Smooth muscle cell (in vitro differentiated cells): ENCODE measurements at regions not wholly inside any gene's neighbourhood (a gene's known extent, or its start where the extent isn't known, plus 50 kb on each side); places are given as distances from the start of the nearest gene placed in this dataset.
"Not testable (repeated sequence)": the region's sequence is repeated elsewhere in the genome, so short reads cannot be mapped to it uniquely, and the experiment has no call there.

ENCODE experiments used
- DNase-seq: peaks from one replicate; lab custom pipeline; 2025; ENCODE audit not compliant: unreplicated experiment; lab: John Stamatoyannopoulos, UW
- H2AFZ ChIP-seq: fragments of 200-600 bp; sonication (generic); 2 replicates; pipeline ENCODE4 v1.6.0; 2016; ENCODE audit warnings: antibody characterized with exemption, low read depth, mild to moderate bottlenecking
- H3F3A ChIP-seq: fragments of 200-600 bp; sonication (generic); 2 replicates; pipeline ENCODE4 v1.6.0; 2017; ENCODE audit warnings: antibody characterized with exemption, low read depth
- H3K27ac ChIP-seq: fragments of 200-600 bp; sonication (generic); 2 replicates; pipeline ENCODE4 v1.5.1; 2016; ENCODE audit warnings: low read depth, mild to moderate bottlenecking
- H3K27me3 ChIP-seq: fragments of 200-600 bp; sonication (generic); 2 replicates; pipeline ENCODE4 v1.6.1; 2016; ENCODE audit warnings: low read depth, mild to moderate bottlenecking
- H3K36me3 ChIP-seq: fragments of 200-600 bp; sonication (generic); 2 replicates; pipeline ENCODE4 v1.5.1; 2016; ENCODE audit warnings: low read depth
- H3K4me1 ChIP-seq: fragments of 200-600 bp; sonication (generic); 2 replicates; pipeline ENCODE4 v1.5.1; 2016; ENCODE audit warnings: low read depth
- H3K4me2 ChIP-seq: fragments of 200-600 bp; sonication (generic); 2 replicates; pipeline ENCODE4 v1.6.0; 2016; ENCODE audit warnings: mild to moderate bottlenecking
- H3K4me3 ChIP-seq: fragments of 200-600 bp; sonication (generic); 2 replicates; pipeline ENCODE4 v1.5.1; 2016; ENCODE audit warnings: mild to moderate bottlenecking
- H3K79me2 ChIP-seq: fragments of 200-600 bp; sonication (generic); 2 replicates; pipeline ENCODE4 v1.6.0; 2016; ENCODE audit warnings: low read depth, mild to moderate bottlenecking
- H3K9ac ChIP-seq: fragments of 200-600 bp; sonication (generic); 2 replicates; pipeline ENCODE4 v1.6.0; 2016; ENCODE audit warnings: low read depth
- H3K9me3 ChIP-seq: fragments of 200-600 bp; sonication (generic); replicated peaks from 2 replicates; pipeline ENCODE4 v1.5.1; 2016; ENCODE audit warnings: low read depth
- H4K20me1 ChIP-seq: fragments of 200-600 bp; sonication (generic); 2 replicates; pipeline ENCODE4 v1.6.0; 2016; ENCODE audit warnings: low read depth
- WGBS: methylation state at CpG from one replicate; pipeline ENCODE4 v1.1.7; 2016; ENCODE audit warnings: low lambda C conversion rate; 5-methylcytosine and 5-hydroxymethylcytosine counted together
- TF ChIP-seq, protein P1 (sequence below): fragments of 200-600 bp; sonication (generic); IDR thresholded peaks from 2 replicates; pipeline ENCODE4 v1.5.1; 2017; ENCODE audit warnings: borderline replicate concordance, mild to moderate bottlenecking, antibody characterized with exemption; ENCODE audit not compliant: insufficient read depth, poor library complexity, severe bottlenecking

DNA sequence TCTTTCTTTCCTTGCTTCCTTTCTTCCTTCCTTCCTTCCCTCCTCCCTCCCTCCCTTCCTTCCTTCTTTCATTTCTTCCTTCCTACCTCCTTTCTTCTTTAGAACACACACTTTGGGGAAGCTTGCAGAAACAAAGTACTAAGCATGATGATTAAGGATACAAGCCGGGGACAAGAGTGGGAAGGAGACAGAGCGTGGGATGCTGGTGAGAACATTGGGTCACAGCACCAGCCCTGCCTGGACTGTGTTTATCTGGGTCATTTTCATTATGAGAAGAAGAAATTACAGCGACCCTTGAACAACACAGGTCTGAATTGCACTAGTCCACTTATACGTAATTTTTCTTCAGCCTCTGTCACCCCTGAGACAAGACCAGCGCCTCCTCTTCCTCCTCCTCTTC is 169.3 kb upstream of the TBL1X start:
- no peak overlapping the region for H3K27ac ChIP-seq
- DNase-seq: no peak
- H3K9me3 ChIP-seq: no peaks in the 10 kb centered on the region
- H3K4me2 ChIP-seq: no peak overlapping the region
- H3K4me3 ChIP-seq: no peak overlapping the region
- H3K4me1 ChIP-seq: no peaks in the 10 kb centered on the region
- no peak overlapping the region for H2AFZ ChIP-seq
- no peaks in the 10 kb centered on the region for H3K79me2 ChIP-seq
- no peaks in the 10 kb centered on the region for H4K20me1 ChIP-seq
- H3F3A ChIP-seq: no peaks in the 10 kb centered on the region
- H3K9ac ChIP-seq: no peak overlapping the region
- H3K36me3 ChIP-seq: no peaks in the 10 kb centered on the region
- H3K27me3 ChIP-seq: peaks cover 16% of the 10 kb centered on the region
- TF ChIP-seq, protein P1, sequence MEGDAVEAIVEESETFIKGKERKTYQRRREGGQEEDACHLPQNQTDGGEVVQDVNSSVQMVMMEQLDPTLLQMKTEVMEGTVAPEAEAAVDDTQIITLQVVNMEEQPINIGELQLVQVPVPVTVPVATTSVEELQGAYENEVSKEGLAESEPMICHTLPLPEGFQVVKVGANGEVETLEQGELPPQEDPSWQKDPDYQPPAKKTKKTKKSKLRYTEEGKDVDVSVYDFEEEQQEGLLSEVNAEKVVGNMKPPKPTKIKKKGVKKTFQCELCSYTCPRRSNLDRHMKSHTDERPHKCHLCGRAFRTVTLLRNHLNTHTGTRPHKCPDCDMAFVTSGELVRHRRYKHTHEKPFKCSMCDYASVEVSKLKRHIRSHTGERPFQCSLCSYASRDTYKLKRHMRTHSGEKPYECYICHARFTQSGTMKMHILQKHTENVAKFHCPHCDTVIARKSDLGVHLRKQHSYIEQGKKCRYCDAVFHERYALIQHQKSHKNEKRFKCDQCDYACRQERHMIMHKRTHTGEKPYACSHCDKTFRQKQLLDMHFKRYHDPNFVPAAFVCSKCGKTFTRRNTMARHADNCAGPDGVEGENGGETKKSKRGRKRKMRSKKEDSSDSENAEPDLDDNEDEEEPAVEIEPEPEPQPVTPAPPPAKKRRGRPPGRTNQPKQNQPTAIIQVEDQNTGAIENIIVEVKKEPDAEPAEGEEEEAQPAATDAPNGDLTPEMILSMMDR: no peak
- WGBS: 72% methylated on average over 5 of the region's 5 CpGs

DNA sequence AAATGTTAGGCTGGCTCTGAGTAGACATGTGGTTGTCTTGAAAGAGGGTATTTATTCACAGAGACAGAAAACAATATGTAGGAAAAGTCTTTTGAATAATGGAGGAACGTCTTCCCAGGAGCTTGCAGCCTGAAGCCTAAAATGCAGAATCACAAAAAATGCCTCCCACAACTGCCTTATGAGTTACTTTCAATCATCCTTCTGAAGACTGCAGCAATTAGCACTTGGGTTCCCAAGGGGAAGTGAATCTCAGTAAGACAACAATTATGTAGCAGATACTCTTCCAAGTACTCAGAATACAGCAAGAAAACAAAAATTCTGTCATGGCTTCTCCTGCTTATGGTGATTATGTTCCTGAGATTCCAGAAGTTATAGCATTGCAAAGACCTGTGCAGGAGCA is 166.6 kb upstream of the TBL1X start:
- no peak overlapping the region for H3K27ac ChIP-seq
- H3K4me2 ChIP-seq: no peak overlapping the region
- TF ChIP-seq, protein P1: no peak
- no peak for DNase-seq
- no peaks in the 10 kb centered on the region for H3K4me1 ChIP-seq
- no peaks in the 10 kb centered on the region for H3K9me3 ChIP-seq
- H3K9ac ChIP-seq: no peak overlapping the region
- no peaks in the 10 kb centered on the region for H3F3A ChIP-seq
- H4K20me1 ChIP-seq: no peaks in the 10 kb centered on the region
- no peaks in the 10 kb centered on the region for H3K36me3 ChIP-seq
- no peak overlapping the region for H3K4me3 ChIP-seq
- H2AFZ ChIP-seq: no peak overlapping the region
- peaks cover 9% of the 10 kb centered on the region for H3K27me3 ChIP-seq
- H3K79me2 ChIP-seq: no peaks in the 10 kb centered on the region
- WGBS: 60% methylated on average over 1 of the region's 1 CpG

DNA sequence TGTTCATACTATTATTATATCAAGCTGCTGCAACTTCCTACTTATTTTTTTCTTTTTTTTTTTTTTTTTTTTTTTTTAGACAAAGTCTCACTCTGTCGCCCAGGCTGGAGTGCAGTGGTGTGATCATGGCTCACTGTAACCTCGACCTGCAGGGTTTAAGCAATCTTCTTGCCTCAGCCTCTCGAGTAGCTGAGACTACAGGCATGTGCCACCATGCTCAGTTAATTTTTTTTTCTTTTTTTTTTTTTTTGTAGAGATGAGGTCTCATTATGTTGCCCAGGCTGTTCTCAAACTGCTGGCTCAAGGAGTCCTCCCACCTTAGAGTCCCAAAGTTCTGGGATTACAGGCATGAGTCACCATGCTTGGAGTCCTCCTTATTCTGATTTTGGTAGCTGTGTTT is 165.2 kb upstream of the TBL1X start:
- not testable (repeated sequence) for DNase-seq, H3K27ac ChIP-seq, H4K20me1 ChIP-seq, H3K4me2 ChIP-seq, H3K36me3 ChIP-seq, H3K27me3 ChIP-seq, H3K4me1 ChIP-seq, H3K9ac ChIP-seq, H3K4me3 ChIP-seq, H2AFZ ChIP-seq, H3K9me3 ChIP-seq, H3K79me2 ChIP-seq, H3F3A ChIP-seq
- 75% methylated on average over 3 of the region's 3 CpGs for WGBS

DNA sequence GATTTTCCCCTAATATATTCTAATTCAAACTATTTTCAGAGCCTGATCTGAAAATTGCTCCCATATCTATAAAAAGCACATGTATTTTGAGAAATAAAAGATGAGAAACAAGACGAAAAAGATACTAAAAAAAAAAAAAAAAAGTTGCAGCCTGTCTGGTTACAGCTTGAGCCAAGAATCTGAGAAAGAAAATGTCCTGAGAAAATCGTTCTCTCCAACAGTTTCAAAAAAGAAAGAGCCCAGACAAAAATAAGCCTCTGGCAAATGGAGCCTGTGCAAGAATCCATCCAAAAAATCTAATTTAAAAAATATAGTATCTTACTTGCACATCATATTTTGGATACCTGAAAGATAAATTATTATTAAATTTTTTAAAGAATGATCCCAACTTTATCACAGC is 163.0 kb upstream of the TBL1X start:
- TF ChIP-seq, protein P1: no peak
- WGBS: 53% methylated on average over 2 of the region's 2 CpGs

More for the DNA sequence above, 163.0 kb upstream of the TBL1X start:
- no peak overlapping the region for H3K9ac ChIP-seq
- H3K4me1 ChIP-seq: no peaks in the 10 kb centered on the region
- DNase-seq: no peak
- H3K36me3 ChIP-seq: no peaks in the 10 kb centered on the region
- H3K27me3 ChIP-seq: no peaks in the 10 kb centered on the region
- no peaks in the 10 kb centered on the region for H4K20me1 ChIP-seq
- no peaks in the 10 kb centered on the region for H3K79me2 ChIP-seq
- H2AFZ ChIP-seq: no peak overlapping the region
- no peak overlapping the region for H3K27ac ChIP-seq
- H3K9me3 ChIP-seq: no peaks in the 10 kb centered on the region
- H3F3A ChIP-seq: no peaks in the 10 kb centered on the region
- H3K4me2 ChIP-seq: no peak overlapping the region
- no peak overlapping the region for H3K4me3 ChIP-seq
